ENCODE measurements at regions not wholly inside any gene's neighbourhood (a gene's known extent, or its start where the extent isn't known, plus 50 kb on each side); places are given as distances from the start of the nearest gene placed in this dataset.

- no peak for DNase-seq (ENCODE audit: low read depth)
- TF ChIP-seq CTCF (IDR thresholded peaks at IDR 0.05; ENCODE audit: control insufficient read depth, insufficient read depth, low read depth, low read length, missing control alignments), result no peak
- H3K4me3 ChIP-seq (ENCODE audit: control insufficient read depth, low read depth, low read length), result no peak overlapping the region
Measured at GRCh38 chr16:65224471-65224870, 102.6 kb upstream of the CDH11 start.

- DNase-seq (ENCODE audit: low read depth), result no peak
- TF ChIP-seq CTCF (IDR thresholded peaks at IDR 0.05; ENCODE audit: control insufficient read depth, insufficient read depth, low read depth, low read length, missing control alignments), result no peak
Measured at GRCh38 chr16:65223335-65223734, 101.5 kb upstream of the CDH11 start.

GRCh38 chr16:65222536-65222935 is 100.7 kb upstream of the CDH11 start:
- H3K4me3 ChIP-seq (ENCODE audit: control insufficient read depth, low read depth, low read length), result no peak overlapping the region
- TF ChIP-seq CTCF (IDR thresholded peaks at IDR 0.05; ENCODE audit: control insufficient read depth, insufficient read depth, low read depth, low read length, missing control alignments), result no peak
- DNase-seq (ENCODE audit: low read depth), result no peak

More at GRCh38 chr16:65223335-65223734, 101.5 kb upstream of the CDH11 start:
- H3K4me3 ChIP-seq (ENCODE audit: control insufficient read depth, low read depth, low read length), result no peak overlapping the region

GRCh38 chr16:65222049-65222448 is 100.2 kb upstream of the CDH11 start:
- no peak overlapping the region for H3K4me3 ChIP-seq (ENCODE audit: control insufficient read depth, low read depth, low read length)
- no peak for TF ChIP-seq CTCF (IDR thresholded peaks at IDR 0.05; ENCODE audit: control insufficient read depth, insufficient read depth, low read depth, low read length, missing control alignments)
- no peak for DNase-seq (ENCODE audit: low read depth)

GRCh38 chr16:65219786-65220185 is 97.9 kb upstream of the CDH11 start:
- no peak for TF ChIP-seq CTCF (IDR thresholded peaks at IDR 0.05; ENCODE audit: control insufficient read depth, insufficient read depth, low read depth, low read length, missing control alignments)
- no peak overlapping the region for H3K4me3 ChIP-seq (ENCODE audit: control insufficient read depth, low read depth, low read length)
- no peak for DNase-seq (ENCODE audit: low read depth)

- DNase-seq (ENCODE audit: low read depth), result no peak
- TF ChIP-seq CTCF (IDR thresholded peaks at IDR 0.05; ENCODE audit: control insufficient read depth, insufficient read depth, low read depth, low read length, missing control alignments), result no peak
- no peak overlapping the region for H3K4me3 ChIP-seq (ENCODE audit: control insufficient read depth, low read depth, low read length)
Measured at GRCh38 chr16:65218348-65218747, 96.5 kb upstream of the CDH11 start.

Data from AG09309 (cell line).